CD14-positive monocyte (primary cell): ENCODE measurements at regions not wholly inside any gene's neighbourhood (a gene's known extent, or its start where the extent isn't known, plus 50 kb on each side); places are given as distances from the start of the nearest gene placed in this dataset.

Experiments used
- DNase-seq, 3 donors: peaks; one replicate each; pipeline ENCODE4 v3.0.0-alpha.2; 2011 to 2022
- H2AFZ ChIP-seq: 2 replicates; pipeline ENCODE4 v1.6.0; 2012; ENCODE audit warnings: mild to moderate bottlenecking, low read depth, low read length, inconsistent platforms; ENCODE audit not compliant: insufficient read depth, poor library complexity, severe bottlenecking
- H3K27ac ChIP-seq, 2 donors: 1 replicate in 1 of 2; 2 replicates in 1 of 2; pipeline ENCODE4 v1.5.1; 2012 to 2013; ENCODE audit warnings: low read length in 2 of 2, control low read depth in 1 of 2, inconsistent platforms in 1 of 2, low read depth in 1 of 2, mild to moderate bottlenecking in 1 of 2
- H3K27me3 ChIP-seq, 2 donors: one replicate each; pipeline versions ENCODE4 v1.6.0 to v1.6.1; 2011 to 2013; ENCODE audit warnings: low read length in 2 of 2; ENCODE audit not compliant: control insufficient read depth in 2 of 2, insufficient read depth in 2 of 2
- H3K36me3 ChIP-seq, 2 donors: replicated peaks in 1 of 2; 1 replicate in 1 of 2; 2 replicates in 1 of 2; pipeline versions ENCODE4 v1.5.1 to v1.6.1; 2012 to 2013; ENCODE audit warnings: low read length in 2 of 2, control low read depth in 1 of 2, inconsistent platforms in 1 of 2, mild to moderate bottlenecking in 1 of 2; ENCODE audit not compliant: insufficient read depth in 2 of 2, control insufficient read depth in 1 of 2
- H3K4me1 ChIP-seq, 2 donors: 1 replicate in 1 of 2; 2 replicates in 1 of 2; pipeline versions ENCODE4 v1.5.1 to v1.6.1; 2012 to 2013; ENCODE audit warnings: low read length in 2 of 2, control low read depth in 1 of 2, inconsistent platforms in 1 of 2, mild to moderate bottlenecking in 1 of 2, moderate library complexity in 1 of 2; ENCODE audit not compliant: insufficient read depth in 2 of 2, control insufficient read depth in 1 of 2
- H3K4me2 ChIP-seq: replicated peaks from 2 replicates; pipeline ENCODE3; 2012; ENCODE audit warnings: low read length, moderate library complexity, mild to moderate bottlenecking; ENCODE audit not compliant: poor library complexity, severe bottlenecking; ENCODE audit errors: extremely low read depth
- H3K4me3 ChIP-seq, 3 experiments: fragments of 200-600 bp in 1 of 3; sonication (generic) in 1 of 3; replicated peaks in 1 of 3; 1 replicate in 2 of 3; 2 replicates in 1 of 3; pipeline ENCODE4 v1.5.1; 2011 to 2013; ENCODE audit warnings: low read length in 3 of 3, mild to moderate bottlenecking in 3 of 3, control low read depth in 2 of 3, low read depth in 2 of 3, inconsistent platforms in 1 of 3, moderate library complexity in 1 of 3
- H3K79me2 ChIP-seq: 2 replicates; pipeline ENCODE4 v1.6.0; 2012; ENCODE audit warnings: mild to moderate bottlenecking, control low read depth, inconsistent platforms, low read length, moderate library complexity; ENCODE audit not compliant: insufficient read depth
- H3K9ac ChIP-seq: 2 replicates; pipeline ENCODE4 v1.6.0; 2017; ENCODE audit warnings: low read length, mild to moderate bottlenecking; ENCODE audit not compliant: insufficient read depth, poor library complexity, severe bottlenecking
- H3K9me3 ChIP-seq, 2 donors: replicated peaks in 1 of 2; 1 replicate in 1 of 2; 2 replicates in 1 of 2; pipeline versions ENCODE4 v1.5.1 to v1.6.1; 2012 to 2013; ENCODE audit warnings: low read length in 2 of 2, control low read depth in 1 of 2; ENCODE audit not compliant: control insufficient read depth in 1 of 2, insufficient read depth in 1 of 2
- H4K20me1 ChIP-seq: 2 replicates; pipeline ENCODE4 v1.6.0; 2012; ENCODE audit warnings: mild to moderate bottlenecking, low read length, control low read depth, moderate library complexity; ENCODE audit not compliant: insufficient read depth
- H3K27ac Mint-ChIP-seq, 7 donors: one replicate each; pipeline ENCODE4 v1.8.0; 2020; ENCODE audit warnings: mild to moderate bottlenecking in 7 of 7, mixed read lengths in 7 of 7, moderate library complexity in 6 of 7, inconsistent platforms in 2 of 7
- H3K27me3 Mint-ChIP-seq, 3 donors: one replicate each; pipeline ENCODE4 v1.8.0; 2021 to 2022; ENCODE audit warnings: low read depth in 3 of 3, mild to moderate bottlenecking in 3 of 3, mixed read lengths in 3 of 3, moderate library complexity in 3 of 3, inconsistent platforms in 1 of 3
- H3K36me3 Mint-ChIP-seq, 2 donors: one replicate each; pipeline ENCODE4 v1.8.0; 2020; ENCODE audit warnings: mixed read lengths in 2 of 2, inconsistent platforms in 1 of 2, mild to moderate bottlenecking in 1 of 2
- H3K4me1 Mint-ChIP-seq: one replicate; pipeline ENCODE4 v1.8.0; 2020; ENCODE audit warnings: mild to moderate bottlenecking, mixed read lengths
- H3K4me3 Mint-ChIP-seq, 2 donors: one replicate each; pipeline ENCODE4 v1.8.0; 2020; ENCODE audit warnings: mild to moderate bottlenecking in 2 of 2, mixed read lengths in 2 of 2, moderate library complexity in 1 of 2
- H3K9me3 Mint-ChIP-seq, 7 donors: one replicate each; pipeline ENCODE4 v1.8.0; 2020 to 2022; ENCODE audit warnings: mixed read lengths in 7 of 7, mild to moderate bottlenecking in 6 of 7, moderate library complexity in 6 of 7, inconsistent platforms in 2 of 7
- CTCF ChIP-seq: fragments of 200-600 bp; IDR thresholded peaks from one replicate; pipeline ENCODE4 v1.8.0; 2022; ENCODE audit warnings: antibody characterized with exemption, mild to moderate bottlenecking
- WGBS: methylation state at CpG from one replicate; pipeline ENCODE4 v1.1.5; 2013; ENCODE audit warnings: missing lambda C conversion rate; ENCODE audit not compliant: insufficient coverage; 5-methylcytosine and 5-hydroxymethylcytosine counted together
- intact Hi-C, 2 donors: fragments of 100-400 bp; cut with micrococcal nuclease; formaldehyde crosslinking; loops; one replicate each; pipeline versions ENCODE4 v1.15.0 to v1.15.1; 2023

- no peak overlapping the region for H3K9ac ChIP-seq
- no peak overlapping the region for H3K4me3 Mint-ChIP-seq
- no peak overlapping the region for H3K27ac ChIP-seq
- H3K79me2 ChIP-seq = no peaks in the 10 kb centered on the region
- no peak overlapping the region for H3K4me3 ChIP-seq
- H3K27ac Mint-ChIP-seq = no peak overlapping the region
- no CpG with 5 or more reads among the region's 1 CpG for WGBS
- intact Hi-C loops = no loop called here
- no peaks in the 10 kb centered on the region for H4K20me1 ChIP-seq
- no peaks in the 10 kb centered on the region for H3K27me3 ChIP-seq
- H3K4me2 ChIP-seq = no peak overlapping the region
- peaks cover 0 to 2% (median 0%) of the 10 kb centered on the region in 3 donors for H3K27me3 Mint-ChIP-seq
- no peak overlapping the region for H2AFZ ChIP-seq
- no peaks in the 10 kb centered on the region for H3K36me3 ChIP-seq
- no peak for DNase-seq
- no peaks in the 10 kb centered on the region for H3K4me1 ChIP-seq
- H3K9me3 ChIP-seq = no peaks in the 10 kb centered on the region
- H3K4me1 Mint-ChIP-seq = no peaks in the 10 kb centered on the region
- no peak for TF ChIP-seq CTCF
- H3K9me3 Mint-ChIP-seq = peaks cover 0 to 5% (median 1%) of the 10 kb centered on the region in 7 donors
- no peaks in the 10 kb centered on the region for H3K36me3 Mint-ChIP-seq
Observed at GRCh38 chr9:115411516-115411915, 293.6 kb upstream of the TNC start.

- DNase-seq = no peak
- no peaks in the 10 kb centered on the region for H3K4me1 ChIP-seq
- Mint-ChIP-seq H3K9me3 (peaks cover 0 to 5% (median 1%) of the 10 kb centered on the region in 7 donors), H3K4me1 (no peaks in the 10 kb centered on the region), H3K27me3 (peaks cover 0 to 2% (median 0%) of the 10 kb centered on the region in 3 donors), H3K27ac (no peak overlapping the region), H3K4me3 (no peak overlapping the region), H3K36me3 (no peaks in the 10 kb centered on the region)
- no peaks in the 10 kb centered on the region for H3K9me3 ChIP-seq
- no peak overlapping the region for H3K9ac ChIP-seq
- H2AFZ ChIP-seq = no peak overlapping the region
- no peak for TF ChIP-seq CTCF
- intact Hi-C loops = no loop called here
- no peaks in the 10 kb centered on the region for H3K36me3 ChIP-seq
- no peak overlapping the region for H3K27ac ChIP-seq
- no peaks in the 10 kb centered on the region for H3K27me3 ChIP-seq
- no peaks in the 10 kb centered on the region for H4K20me1 ChIP-seq
- no peaks in the 10 kb centered on the region for H3K79me2 ChIP-seq
- WGBS = no CpG with 5 or more reads among the region's 2 CpGs
- H3K4me3 ChIP-seq = no peak overlapping the region
- H3K4me2 ChIP-seq = no peak overlapping the region
Observed at GRCh38 chr9:115411993-115412452, 294.1 kb upstream of the TNC start.
